HG03103 (cell line): ENCODE measurements at regions not wholly inside any gene's neighbourhood (a gene's known extent, or its start where the extent isn't known, plus 50 kb on each side); places are given as distances from the start of the nearest gene placed in this dataset.

Experiments
- ATAC-seq: cut with Tn5 transposase; IDR thresholded peaks from one replicate; pipeline ENCODE4 v1.9.1; 2021; ENCODE audit warnings: low read depth; ENCODE audit not compliant: unreplicated experiment

GRCh38 chr2:180124273-180125139 lies 117.4 kb upstream of the CWC22 start:
- peak; percentile 44 for ATAC-seq

GRCh38 chr2:180122874-180123273 lies 115.8 kb upstream of the CWC22 start:
- ATAC-seq = no peak

GRCh38 chr2:180115675-180116074 lies 108.6 kb upstream of the CWC22 start:
- ATAC-seq = no peak

- no peak for ATAC-seq
Observed at GRCh38 chr2:180115269-180115668, 108.2 kb upstream of the CWC22 start.

GRCh38 chr2:180111901-180112300 lies 104.8 kb upstream of the CWC22 start:
- no peak for ATAC-seq

- no peak for ATAC-seq
Observed at GRCh38 chr2:180110469-180110868, 103.4 kb upstream of the CWC22 start.

- no peak for ATAC-seq
Observed at GRCh38 chr2:180101846-180102245, 94.7 kb upstream of the CWC22 start.

- ATAC-seq = no peak
Observed at GRCh38 chr2:180099308-180099707, 92.2 kb upstream of the CWC22 start.

- ATAC-seq = no peak
Observed at GRCh38 chr2:180085144-180085543, 78.0 kb upstream of the CWC22 start.

GRCh38 chr2:180077295-180077906 lies 70.3 kb upstream of the CWC22 start:
- ATAC-seq = no peak

- ATAC-seq = no peak
Observed at GRCh38 chr2:180075870-180076269, 68.8 kb upstream of the CWC22 start.

- no peak for ATAC-seq
Observed at GRCh38 chr2:180071797-180072196, 64.7 kb upstream of the CWC22 start.

- ATAC-seq = no peak
Observed at GRCh38 chr2:180063494-180064092, 56.5 kb upstream of the CWC22 start.

GRCh38 chr2:180062178-180062577 lies 55.1 kb upstream of the CWC22 start:
- no peak for ATAC-seq

- no peak for ATAC-seq
Observed at GRCh38 chr2:180061546-180061945, 54.4 kb upstream of the CWC22 start.

GRCh38 chr2:180061085-180061484 lies 54.0 kb upstream of the CWC22 start:
- no peak for ATAC-seq

GRCh38 chr2:180058993-180059392 lies 51.9 kb upstream of the CWC22 start:
- ATAC-seq = no peak

GRCh38 chr2:180057706-180058412 lies 50.8 kb upstream of the CWC22 start:
- ATAC-seq = no peak
